NCI-H82 treated with DMSO at 0.1 percent for 48 hours (cell line): ENCODE measurements at regions not wholly inside any gene's neighbourhood (a gene's known extent, or its start where the extent isn't known, plus 50 kb on each side); places are given as distances from the start of the nearest gene placed in this dataset.
"Not testable (repeated sequence)": the region's sequence is repeated elsewhere in the genome, so short reads cannot be mapped to it uniquely, and the experiment has no call there.

Source experiments
- DNase-seq: peaks from one replicate; lab custom pipeline; 2025; ENCODE audit not compliant: unreplicated experiment; lab: John Stamatoyannopoulos, UW

GRCh38 chr9:74132986-74133385, 364.1 kb upstream of the RORB start:
- no peak for DNase-seq

DNA sequence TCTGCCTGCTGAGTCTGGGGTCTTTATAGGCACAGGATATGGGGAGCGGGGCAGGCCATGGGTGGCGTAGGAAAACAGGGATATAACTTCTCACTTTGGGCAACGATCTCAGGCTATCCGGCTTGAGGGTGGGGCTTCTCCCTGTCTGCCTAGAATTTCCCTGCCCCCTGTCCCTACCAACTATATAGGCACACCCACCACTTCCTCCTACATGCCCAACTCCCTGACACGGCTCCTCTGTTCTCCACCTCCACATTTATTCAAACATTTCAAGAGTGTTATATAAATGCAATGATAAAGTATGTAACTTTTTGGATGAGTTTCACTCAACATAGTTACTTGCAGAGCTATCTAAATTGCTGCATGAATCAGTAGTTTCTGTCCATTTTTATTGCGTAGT, 363.2 kb upstream of the RORB start:
- DNase-seq: no peak

GRCh38 chr9:74138182-74138581, 359.0 kb upstream of the RORB start:
- no peak for DNase-seq

- DNase-seq: no peak
These were observed 357.0 kb upstream of the RORB start for GRCh38 chr9:74140141-74140540.

- no peak for DNase-seq
These were observed 349.2 kb upstream of the RORB start for GRCh38 chr9:74147906-74148305.

GRCh38 chr9:74172874-74173273, 324.3 kb upstream of the RORB start:
- DNase-seq: no peak

DNA sequence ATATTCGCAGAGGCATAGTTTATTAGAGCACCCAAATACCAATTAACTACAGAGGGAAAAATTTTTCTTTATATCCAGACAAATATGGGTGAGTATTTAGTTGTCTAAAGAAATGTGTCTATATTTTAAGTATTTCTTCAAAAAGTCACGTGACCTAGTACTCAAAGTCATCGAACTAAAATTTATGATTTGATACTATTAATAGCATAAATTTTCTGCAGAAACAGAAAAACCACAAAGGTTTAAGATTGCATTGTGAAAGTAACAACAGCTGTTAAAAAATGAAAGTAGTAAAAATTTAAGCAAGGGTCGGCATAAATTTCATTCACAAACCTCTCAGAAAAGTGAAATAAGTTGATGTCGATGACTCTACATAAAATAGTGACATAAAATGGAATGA, 323.9 kb upstream of the RORB start:
- no peak for DNase-seq

GRCh38 chr9:74197771-74198170, 299.4 kb upstream of the RORB start:
- not testable (repeated sequence) for DNase-seq

GRCh38 chr9:74205056-74205455, 292.1 kb upstream of the RORB start:
- no peak for DNase-seq

DNA sequence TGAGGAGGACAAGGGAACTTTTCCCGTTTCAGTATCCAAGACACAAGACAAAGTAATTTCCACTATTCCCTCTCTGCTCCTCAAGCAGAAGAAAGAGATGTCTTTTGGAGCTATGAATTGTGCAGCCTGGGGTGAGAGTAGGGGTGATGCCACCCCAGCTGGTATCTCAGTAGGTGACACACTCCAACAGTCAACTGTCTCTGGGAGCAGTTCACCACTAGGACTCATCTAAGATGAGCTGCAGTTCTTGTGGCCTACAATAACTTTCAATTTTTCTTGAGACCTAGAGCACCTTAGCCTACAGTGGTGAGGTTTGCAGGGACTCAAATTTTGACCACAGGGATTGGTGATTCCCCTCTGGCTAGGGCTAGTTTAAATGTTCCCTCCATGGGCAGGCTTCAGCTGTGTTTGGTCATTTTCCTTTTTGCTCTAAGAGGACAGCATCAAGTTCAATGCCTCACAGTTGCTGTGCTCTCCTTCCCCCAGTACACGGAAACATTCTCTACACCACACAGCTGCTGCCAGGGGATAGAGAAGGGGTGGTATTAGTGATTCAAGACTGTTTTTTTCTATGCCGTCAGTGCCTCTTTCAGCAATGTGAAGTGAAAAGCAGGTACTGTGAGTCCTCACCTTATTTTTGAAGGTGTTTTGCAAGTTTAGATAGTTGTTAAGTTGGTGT, 278.6 kb upstream of the RORB start:
- DNase-seq: no peak

DNA sequence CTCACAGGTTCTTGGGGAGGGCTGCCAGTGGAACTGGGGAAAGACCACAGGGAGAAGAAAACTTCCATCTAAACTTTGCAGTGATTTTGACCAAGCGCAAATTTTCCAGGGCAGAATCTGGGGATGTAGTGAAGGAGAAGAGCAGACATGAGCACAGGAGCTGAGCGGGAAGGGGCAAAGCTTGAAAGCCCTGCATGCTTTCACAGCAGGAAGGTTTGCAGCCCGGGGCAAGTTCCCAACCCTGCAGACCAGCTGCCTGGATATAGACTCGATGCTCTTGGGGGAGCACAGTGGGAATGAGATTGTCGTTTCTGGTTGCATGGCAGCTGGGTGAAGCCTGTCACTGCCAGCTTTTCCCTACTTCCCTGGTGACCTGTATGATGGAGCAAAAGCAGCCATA, 276.8 kb upstream of the RORB start:
- DNase-seq: no peak

DNA sequence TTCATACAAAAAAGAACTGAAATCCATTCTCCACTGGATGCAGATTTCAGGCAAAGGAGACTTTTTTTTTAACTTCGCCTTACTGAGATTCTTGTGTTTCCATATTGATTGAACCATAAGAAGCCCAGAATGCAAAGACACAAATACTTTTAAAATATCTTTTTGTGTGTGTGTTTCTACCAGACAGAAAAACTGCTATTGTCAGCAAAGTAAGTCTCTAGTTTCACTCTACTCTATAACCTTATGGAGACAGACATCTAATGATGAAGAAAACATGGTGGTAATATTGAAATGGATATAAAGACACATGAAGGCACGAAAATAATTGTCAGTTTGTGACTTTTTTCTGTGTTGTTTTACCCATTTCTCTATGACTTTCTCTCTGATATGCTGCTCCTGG, 260.3 kb upstream of the RORB start:
- no peak for DNase-seq

- no peak for DNase-seq
These were observed 251.2 kb upstream of the RORB start for GRCh38 chr9:74245866-74246497.

GRCh38 chr9:74255489-74255984, 241.6 kb upstream of the RORB start:
- no peak for DNase-seq

DNA sequence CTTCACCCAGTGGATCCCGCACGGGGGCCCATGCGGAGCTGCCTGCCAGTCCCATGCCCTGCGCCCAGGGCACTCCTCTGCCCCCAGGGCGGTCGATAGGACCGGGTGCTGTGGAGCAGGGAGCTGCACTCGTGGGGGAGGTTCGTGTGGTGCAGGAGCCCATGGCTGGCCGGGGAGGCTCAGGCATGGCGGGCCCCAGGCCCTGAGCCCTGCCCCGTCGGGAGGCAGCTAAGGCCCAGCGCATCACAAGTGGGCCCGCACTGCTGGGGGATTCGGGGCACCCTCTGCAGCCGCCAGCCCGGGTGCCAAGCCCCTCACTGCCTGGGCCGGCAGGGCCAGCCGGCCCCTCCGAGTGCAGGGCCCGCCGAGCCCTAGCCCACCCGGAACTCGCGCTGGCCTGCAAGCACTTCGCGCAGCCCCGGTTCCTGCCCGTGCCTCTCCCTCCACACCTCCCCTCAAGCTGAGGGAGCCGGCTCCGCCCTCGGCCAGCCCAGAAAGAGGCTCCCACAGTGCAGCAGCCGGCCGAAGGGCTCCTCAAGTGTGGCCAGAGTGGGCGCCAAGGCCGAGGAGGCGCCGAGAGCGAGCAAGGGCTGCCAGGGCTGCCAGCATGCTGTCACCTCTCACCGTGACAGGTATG, 221.1 kb upstream of the RORB start:
- DNase-seq: no peak

- no peak for DNase-seq
These were observed 219.6 kb upstream of the RORB start for GRCh38 chr9:74277532-74277931.

DNA sequence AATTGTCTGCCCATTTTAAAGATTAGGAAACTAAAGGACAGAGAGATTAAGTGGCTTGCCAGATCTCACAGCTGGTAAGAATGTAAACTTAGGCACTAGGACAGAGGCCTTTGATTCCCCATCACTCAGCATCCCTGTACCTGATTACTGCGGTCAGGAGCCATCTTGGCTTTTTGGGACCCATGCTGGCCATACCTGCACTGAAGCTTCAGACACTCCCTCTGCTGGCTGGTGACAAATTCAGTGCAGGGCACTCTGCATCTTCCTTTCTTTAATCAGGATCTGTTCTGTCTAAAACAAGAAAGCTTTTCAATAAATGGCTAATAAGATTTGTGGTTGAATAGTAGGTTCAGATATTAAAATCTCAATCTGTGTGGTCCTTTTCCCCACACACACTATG, 215.5 kb upstream of the RORB start:
- DNase-seq: peak; percentile 11

- DNase-seq: no peak
These were observed 214.4 kb upstream of the RORB start for GRCh38 chr9:74282526-74283253.

- peak; percentile 26 for DNase-seq
These were observed 212.3 kb upstream of the RORB start for GRCh38 chr9:74284581-74285450.

DNA sequence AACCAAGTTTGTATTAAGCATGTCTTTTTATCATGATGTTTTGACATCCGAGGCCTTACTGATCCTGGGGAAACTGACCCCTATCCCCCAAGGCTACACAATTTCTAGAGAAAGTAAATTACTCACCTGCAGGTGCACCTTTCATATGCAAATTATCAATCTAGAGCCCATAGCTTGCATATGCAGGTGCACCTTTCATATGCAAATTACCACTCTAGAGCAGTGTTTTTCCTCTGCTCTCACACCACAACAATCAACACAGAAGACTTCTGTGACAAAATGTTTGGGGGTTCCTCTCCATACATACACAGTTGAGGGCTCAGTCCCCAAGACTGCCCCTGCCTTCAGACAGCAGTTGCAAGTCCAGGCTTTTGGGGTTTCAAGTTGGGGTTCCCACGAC, 203.7 kb upstream of the RORB start:
- DNase-seq: no peak

DNA sequence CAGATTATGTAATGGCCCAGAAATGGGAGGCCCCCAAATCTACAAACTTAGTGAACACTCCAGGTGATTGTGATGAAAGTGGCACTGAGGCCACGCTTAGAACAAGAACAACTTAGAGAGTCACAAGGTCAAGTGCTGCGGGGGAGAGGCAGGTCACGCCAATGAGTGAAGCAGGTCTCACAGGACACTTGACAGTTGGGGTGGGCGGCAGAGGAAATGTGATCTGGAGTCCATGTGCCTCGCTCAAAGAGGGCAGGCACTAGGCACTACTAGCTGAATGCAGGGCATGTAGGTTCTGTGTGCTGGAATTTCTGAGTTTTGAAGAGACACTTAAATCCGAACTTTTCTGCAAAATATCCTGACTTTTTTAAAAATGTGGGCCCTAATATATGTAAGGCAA, 193.2 kb upstream of the RORB start:
- no peak for DNase-seq
